ENCODE measurements at regions not wholly inside any gene's neighbourhood (a gene's known extent, or its start where the extent isn't known, plus 50 kb on each side); places are given as distances from the start of the nearest gene placed in this dataset.

DNA sequence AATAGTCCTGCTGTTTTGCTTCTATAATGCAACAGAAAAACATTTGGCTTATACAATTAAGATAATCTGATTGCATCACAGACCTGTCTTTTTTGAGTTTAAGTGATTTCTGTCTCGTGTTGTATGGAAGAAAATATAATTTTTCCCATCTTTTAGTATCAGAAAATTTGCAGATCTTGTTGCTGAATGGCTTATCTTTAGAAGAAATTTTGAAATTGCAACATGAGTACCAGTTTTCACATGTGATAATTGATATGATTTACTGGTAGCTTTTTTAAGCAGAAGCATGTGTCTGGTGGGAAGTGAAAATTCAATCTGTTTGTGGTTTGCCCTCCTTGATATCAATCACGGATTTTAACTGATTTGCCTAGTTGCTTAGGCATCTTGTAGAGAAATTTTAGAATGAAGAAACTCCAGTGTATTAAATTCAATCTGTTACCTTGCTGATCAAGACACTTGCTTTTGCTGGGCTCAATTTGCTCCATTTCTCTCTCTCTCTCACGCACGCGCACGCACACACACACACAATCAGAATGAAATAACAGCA, 89.8 kb upstream of the MYCBP2 start:
- Histone ChIP-seq H3F3A (replicated peaks; ENCODE audit: insufficient read depth) (no peaks in the 10 kb centered on the region), H3K27me3 (ENCODE audit: insufficient read depth) (no peaks in the 10 kb centered on the region), H3K4me2 (no peak overlapping the region), H4K20me1 (ENCODE audit: insufficient read depth) (no peaks in the 10 kb centered on the region), H3K9ac (no peak overlapping the region), H3K27ac (ENCODE audit: low read depth in 2 of 2, low read length in 1 of 2) (peak overlapping the region in 1 of 2 experiments; percentile 16; a peak in 2 of 4 replicates), H3K36me3 (replicated peaks in 1 of 2; ENCODE audit: control insufficient read depth in 1 of 2, insufficient read depth in 2 of 2, low read length in 1 of 2) (no peaks in the 10 kb centered on the region), H2AFZ (ENCODE audit: low read depth) (no peak overlapping the region), H3K79me2 (ENCODE audit: insufficient read depth) (no peaks in the 10 kb centered on the region), H3K9me3 (no peaks in the 10 kb centered on the region), H3K4me3 (ENCODE audit: low read depth in 2 of 2, low read length in 1 of 2) (no peak overlapping the region), H3K4me1 (ENCODE audit: control insufficient read depth in 1 of 2, insufficient read depth in 2 of 2, low read depth in 1 of 2, low read length in 1 of 2) (peaks cover 0 to 13% of the 10 kb centered on the region in 2 experiments; a peak in 2 of 4 replicates), H3K9me2 (no peaks in the 10 kb centered on the region)
- DNase-seq = peak; percentile 9
- 59% methylated on average over 6 of the region's 6 CpGs for WGBS (ENCODE audit: low lambda C conversion rate)
- TF ChIP-seq CHD2 (IDR thresholded peaks at IDR 0.05; ENCODE audit: low read length, partially characterized antibody) (peak; percentile 43), RCOR1 (IDR thresholded peaks at IDR 0.05; ENCODE audit: low read length) (no peak), FOXJ3 (CRISPR knock-in tag; IDR thresholded peaks at IDR 0.05) (no peak), FOSL2 (IDR thresholded peaks at IDR 0.05; ENCODE audit: borderline replicate concordance, low read depth) (no peak), GATA2 (CRISPR knock-in tag; IDR thresholded peaks at IDR 0.05) (peak; percentile 81), POLR2AphosphoS5 (IDR thresholded peaks at IDR 0.05; ENCODE audit: low read depth, low read length) (no peak), TAF1 (IDR thresholded peaks at IDR 0.05; ENCODE audit: borderline replicate concordance, low read depth, low read length) (no peak), EP300 (IDR thresholded peaks at IDR 0.05; ENCODE audit: borderline replicate concordance in 1 of 2, low read depth in 1 of 2, low read length in 1 of 2) (peak in 1 of 2 experiments; percentile 65; a peak in 1 of 4 replicates), RXRA (IDR thresholded peaks at IDR 0.05; ENCODE audit: borderline replicate concordance, low read depth) (no peak), EZH2phosphoT487 (IDR thresholded peaks at IDR 0.05; ENCODE audit: borderline replicate concordance, low read depth) (no peak)
- TF ChIP-seq, protein P1, sequence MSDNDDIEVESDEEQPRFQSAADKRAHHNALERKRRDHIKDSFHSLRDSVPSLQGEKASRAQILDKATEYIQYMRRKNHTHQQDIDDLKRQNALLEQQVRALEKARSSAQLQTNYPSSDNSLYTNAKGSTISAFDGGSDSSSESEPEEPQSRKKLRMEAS (IDR thresholded peaks at IDR 0.05; ENCODE audit: low read depth) = no peak
- TF ChIP-seq, protein P2, sequence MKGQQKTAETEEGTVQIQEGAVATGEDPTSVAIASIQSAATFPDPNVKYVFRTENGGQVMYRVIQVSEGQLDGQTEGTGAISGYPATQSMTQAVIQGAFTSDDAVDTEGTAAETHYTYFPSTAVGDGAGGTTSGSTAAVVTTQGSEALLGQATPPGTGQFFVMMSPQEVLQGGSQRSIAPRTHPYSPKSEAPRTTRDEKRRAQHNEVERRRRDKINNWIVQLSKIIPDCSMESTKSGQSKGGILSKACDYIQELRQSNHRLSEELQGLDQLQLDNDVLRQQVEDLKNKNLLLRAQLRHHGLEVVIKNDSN (IDR thresholded peaks at IDR 0.05; ENCODE audit: borderline replicate concordance, low read depth) = no peak
- ChIA-PET CTCF (interaction anchor here (0.6 to 1.7 kb wide), 5 partner anchors 10 to 704 kb away, joined by 3 to 10 read pairs (median 3); no protein-coding TSS in a partner anchor), POLR2A (no interaction called here)

DNA sequence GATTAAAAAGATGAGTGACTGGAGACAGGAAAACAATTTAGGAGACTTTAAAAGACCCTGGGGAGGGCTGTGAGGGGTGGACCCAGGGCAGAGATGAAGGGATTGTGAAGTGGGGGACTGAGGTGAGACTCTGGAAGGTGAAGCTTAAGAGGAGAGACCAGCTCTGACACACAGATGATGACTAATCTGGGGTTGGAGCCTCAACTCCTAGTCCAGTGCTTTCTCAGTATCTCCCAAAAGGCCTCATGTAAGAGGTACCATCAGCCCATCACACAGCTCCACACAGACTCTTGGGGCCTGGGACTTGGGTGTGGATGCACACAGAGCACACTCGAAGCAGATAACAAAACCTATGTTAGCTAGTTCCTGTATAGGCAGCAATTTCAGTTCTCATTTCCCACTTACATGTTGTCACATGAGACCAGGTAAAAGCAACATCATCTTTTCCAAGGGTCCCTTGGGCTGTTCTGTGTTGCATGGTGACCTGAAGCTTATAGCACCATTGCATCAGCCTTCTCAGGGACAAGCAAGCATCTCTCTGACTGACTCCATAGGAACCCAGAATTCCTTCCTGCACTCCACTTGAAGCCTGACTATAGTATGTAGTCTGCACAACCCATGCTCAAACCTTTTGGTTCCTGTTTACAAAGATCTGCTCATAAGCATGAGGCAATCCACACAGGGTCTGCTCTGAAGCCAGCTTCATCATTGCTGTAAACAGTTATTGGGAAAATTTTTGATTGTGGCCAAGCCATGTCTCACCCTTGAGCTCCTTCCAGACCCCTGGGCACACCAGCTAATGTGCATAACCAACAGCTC, 88.6 kb upstream of the MYCBP2 start:
- CTCF ChIA-PET = interaction anchor here (1.0 to 1.6 kb wide), 2 partner anchors 24 to 63 kb away, joined by 3 to 10 read pairs; no protein-coding TSS in a partner anchor
- POLR2A ChIA-PET = interaction anchor here (0.7 kb wide), 1 partner anchor 90 kb away, joined by 3 read pairs; no protein-coding TSS in a partner anchor

More for the DNA sequence above, 88.6 kb upstream of the MYCBP2 start:
- no peak overlapping the region for H3K9ac ChIP-seq
- no peak overlapping the region; a peak in 1 of 4 replicates for H3K27ac ChIP-seq (ENCODE audit: low read depth in 2 of 2, low read length in 1 of 2)
- H3K27me3 ChIP-seq (ENCODE audit: insufficient read depth) = no peaks in the 10 kb centered on the region
- H2AFZ ChIP-seq (ENCODE audit: low read depth) = no peak overlapping the region
- peaks cover 0 to 13% of the 10 kb centered on the region in 2 experiments; a peak in 2 of 4 replicates for H3K4me1 ChIP-seq (ENCODE audit: control insufficient read depth in 1 of 2, insufficient read depth in 2 of 2, low read depth in 1 of 2, low read length in 1 of 2)
- peak; percentile 1 for DNase-seq
- WGBS (ENCODE audit: low lambda C conversion rate) = 30% methylated on average over 1 of the region's 1 CpG
- no peaks in the 10 kb centered on the region for H3K79me2 ChIP-seq (ENCODE audit: insufficient read depth)
- no peaks in the 10 kb centered on the region for H3F3A ChIP-seq (replicated peaks; ENCODE audit: insufficient read depth)
- H3K4me3 ChIP-seq (ENCODE audit: low read depth in 2 of 2, low read length in 1 of 2) = no peak overlapping the region
- H3K9me3 ChIP-seq = no peaks in the 10 kb centered on the region
- H3K36me3 ChIP-seq (replicated peaks in 1 of 2; ENCODE audit: control insufficient read depth in 1 of 2, insufficient read depth in 2 of 2, low read length in 1 of 2) = no peaks in the 10 kb centered on the region
- H4K20me1 ChIP-seq (ENCODE audit: insufficient read depth) = no peaks in the 10 kb centered on the region
- H3K9me2 ChIP-seq = no peaks in the 10 kb centered on the region
- TF ChIP-seq FOSL2 (IDR thresholded peaks at IDR 0.05; ENCODE audit: borderline replicate concordance, low read depth) = no peak
- TF ChIP-seq TEAD4 (IDR thresholded peaks at IDR 0.05; ENCODE audit: borderline replicate concordance, insufficient read depth) = no peak
- no peak for TF ChIP-seq MXI1 (IDR thresholded peaks at IDR 0.05; ENCODE audit: low read depth, low read length)
- no peak for TF ChIP-seq NRF1 (IDR thresholded peaks at IDR 0.05; ENCODE audit: low read depth, low read length)
- no peak for TF ChIP-seq RXRA (IDR thresholded peaks at IDR 0.05; ENCODE audit: borderline replicate concordance, low read depth)
- no peak for TF ChIP-seq CHD2 (IDR thresholded peaks at IDR 0.05; ENCODE audit: low read length, partially characterized antibody)
- TF ChIP-seq TAF1 (IDR thresholded peaks at IDR 0.05; ENCODE audit: borderline replicate concordance, low read depth, low read length) = no peak
- TF ChIP-seq, protein P3, sequence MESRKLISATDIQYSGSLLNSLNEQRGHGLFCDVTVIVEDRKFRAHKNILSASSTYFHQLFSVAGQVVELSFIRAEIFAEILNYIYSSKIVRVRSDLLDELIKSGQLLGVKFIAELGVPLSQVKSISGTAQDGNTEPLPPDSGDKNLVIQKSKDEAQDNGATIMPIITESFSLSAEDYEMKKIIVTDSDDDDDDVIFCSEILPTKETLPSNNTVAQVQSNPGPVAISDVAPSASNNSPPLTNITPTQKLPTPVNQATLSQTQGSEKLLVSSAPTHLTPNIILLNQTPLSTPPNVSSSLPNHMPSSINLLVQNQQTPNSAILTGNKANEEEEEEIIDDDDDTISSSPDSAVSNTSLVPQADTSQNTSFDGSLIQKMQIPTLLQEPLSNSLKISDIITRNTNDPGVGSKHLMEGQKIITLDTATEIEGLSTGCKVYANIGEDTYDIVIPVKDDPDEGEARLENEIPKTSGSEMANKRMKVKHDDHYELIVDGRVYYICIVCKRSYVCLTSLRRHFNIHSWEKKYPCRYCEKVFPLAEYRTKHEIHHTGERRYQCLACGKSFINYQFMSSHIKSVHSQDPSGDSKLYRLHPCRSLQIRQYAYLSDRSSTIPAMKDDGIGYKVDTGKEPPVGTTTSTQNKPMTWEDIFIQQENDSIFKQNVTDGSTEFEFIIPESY (IDR thresholded peaks at IDR 0.05; ENCODE audit: borderline replicate concordance, low read depth) = no peak
- no peak for TF ChIP-seq FOXJ3 (CRISPR knock-in tag; IDR thresholded peaks at IDR 0.05)
- no peak for TF ChIP-seq ELF1 (IDR thresholded peaks at IDR 0.05)
- TF ChIP-seq RAD21 (IDR thresholded peaks at IDR 0.05; ENCODE audit: low read length) = no peak
- no peak for TF ChIP-seq EZH2phosphoT487 (IDR thresholded peaks at IDR 0.05; ENCODE audit: borderline replicate concordance, low read depth)
- no peak for TF ChIP-seq FOXM1 (IDR thresholded peaks at IDR 0.05; ENCODE audit: low read depth)
- TF ChIP-seq, protein P4, sequence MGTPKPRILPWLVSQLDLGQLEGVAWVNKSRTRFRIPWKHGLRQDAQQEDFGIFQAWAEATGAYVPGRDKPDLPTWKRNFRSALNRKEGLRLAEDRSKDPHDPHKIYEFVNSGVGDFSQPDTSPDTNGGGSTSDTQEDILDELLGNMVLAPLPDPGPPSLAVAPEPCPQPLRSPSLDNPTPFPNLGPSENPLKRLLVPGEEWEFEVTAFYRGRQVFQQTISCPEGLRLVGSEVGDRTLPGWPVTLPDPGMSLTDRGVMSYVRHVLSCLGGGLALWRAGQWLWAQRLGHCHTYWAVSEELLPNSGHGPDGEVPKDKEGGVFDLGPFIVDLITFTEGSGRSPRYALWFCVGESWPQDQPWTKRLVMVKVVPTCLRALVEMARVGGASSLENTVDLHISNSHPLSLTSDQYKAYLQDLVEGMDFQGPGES (IDR thresholded peaks at IDR 0.05; ENCODE audit: low read depth, low read length) = no peak
- no peak for TF ChIP-seq SMC3 (IDR thresholded peaks at IDR 0.05; ENCODE audit: low read depth, low read length)
- H3K4me2 ChIP-seq = no peak overlapping the region
